Colonic mucosa (tissue), 4 donors: ENCODE measurements at regions not wholly inside any gene's neighbourhood (a gene's known extent, or its start where the extent isn't known, plus 50 kb on each side); places are given as distances from the start of the nearest gene placed in this dataset.

Experiments used
- DNase-seq: peaks from one replicate; pipeline ENCODE4 v3.0.0-alpha.2; 2020
- H3K27ac ChIP-seq: fragments of 200-600 bp; one replicate; pipeline ENCODE4 v1.8.0; 2021
- H3K27me3 ChIP-seq: fragments of 200-600 bp; one replicate; pipeline ENCODE4 v1.8.0; 2021
- H3K36me3 ChIP-seq: fragments of 200-600 bp; one replicate; pipeline ENCODE4 v1.8.0; 2021
- H3K4me1 ChIP-seq: fragments of 200-600 bp; one replicate; pipeline ENCODE4 v1.8.0; 2021; ENCODE audit warnings: mild to moderate bottlenecking
- H3K4me3 ChIP-seq: fragments of 200-600 bp; one replicate; pipeline ENCODE4 v1.8.0; 2021
- H3K9ac ChIP-seq, 2 donors: one replicate each; pipeline ENCODE4 v1.7.0; 2013; ENCODE audit warnings: control low read depth in 2 of 2, low read depth in 2 of 2, low read length in 2 of 2
- H3K9me3 ChIP-seq: fragments of 200-600 bp; one replicate; pipeline ENCODE4 v1.8.0; 2021
- intact Hi-C: fragments of 100-400 bp; cut with DNase I; formaldehyde crosslinking; loops from one replicate; pipeline ENCODE4 v1.14.1; 2022
- TF ChIP-seq, protein P1 (sequence below): fragments of 200-600 bp; IDR thresholded peaks from one replicate; pipeline ENCODE4 v1.8.0; 2022; ENCODE audit warnings: antibody characterized with exemption, mild to moderate bottlenecking
- donor health status: healthy.
- donor health status: DM: no; HTN: no; CAD: no.
- donor health status: DM: no; HTN: no; CAD: no.

DNA sequence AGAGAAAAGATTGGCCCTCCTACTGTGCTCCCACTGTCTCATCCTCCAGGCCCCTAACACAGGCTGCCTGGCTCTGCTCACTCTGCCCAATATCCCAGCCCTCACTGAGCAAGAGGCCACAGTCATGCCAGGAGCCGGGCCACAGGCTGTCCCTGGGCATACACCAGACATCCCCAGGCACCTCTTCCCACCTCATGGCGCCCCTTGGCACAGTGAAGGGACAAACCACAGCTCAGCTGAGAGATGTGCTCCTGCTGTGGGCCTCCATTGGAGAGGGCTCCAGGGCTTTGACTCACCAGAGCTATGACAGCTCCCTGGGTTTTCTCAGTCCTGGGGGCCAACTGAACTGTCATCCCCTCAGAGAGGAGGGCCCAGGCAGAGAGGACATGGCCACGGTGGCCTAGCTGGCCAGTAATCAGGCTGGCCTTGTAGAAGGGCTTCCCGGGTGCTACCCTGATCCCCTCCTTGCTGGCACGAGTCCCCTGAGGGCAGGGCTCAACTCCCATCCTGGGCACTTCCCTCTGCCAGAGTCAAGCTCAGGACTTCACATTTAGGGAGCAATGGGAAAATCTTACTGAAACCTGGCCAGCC lies 220.9 kb downstream of the TUBA3C start:
- no peaks in the 10 kb centered on the region for H3K27me3 ChIP-seq
- TF ChIP-seq, protein P1, sequence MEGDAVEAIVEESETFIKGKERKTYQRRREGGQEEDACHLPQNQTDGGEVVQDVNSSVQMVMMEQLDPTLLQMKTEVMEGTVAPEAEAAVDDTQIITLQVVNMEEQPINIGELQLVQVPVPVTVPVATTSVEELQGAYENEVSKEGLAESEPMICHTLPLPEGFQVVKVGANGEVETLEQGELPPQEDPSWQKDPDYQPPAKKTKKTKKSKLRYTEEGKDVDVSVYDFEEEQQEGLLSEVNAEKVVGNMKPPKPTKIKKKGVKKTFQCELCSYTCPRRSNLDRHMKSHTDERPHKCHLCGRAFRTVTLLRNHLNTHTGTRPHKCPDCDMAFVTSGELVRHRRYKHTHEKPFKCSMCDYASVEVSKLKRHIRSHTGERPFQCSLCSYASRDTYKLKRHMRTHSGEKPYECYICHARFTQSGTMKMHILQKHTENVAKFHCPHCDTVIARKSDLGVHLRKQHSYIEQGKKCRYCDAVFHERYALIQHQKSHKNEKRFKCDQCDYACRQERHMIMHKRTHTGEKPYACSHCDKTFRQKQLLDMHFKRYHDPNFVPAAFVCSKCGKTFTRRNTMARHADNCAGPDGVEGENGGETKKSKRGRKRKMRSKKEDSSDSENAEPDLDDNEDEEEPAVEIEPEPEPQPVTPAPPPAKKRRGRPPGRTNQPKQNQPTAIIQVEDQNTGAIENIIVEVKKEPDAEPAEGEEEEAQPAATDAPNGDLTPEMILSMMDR: no peak
- H3K9me3 ChIP-seq: no peaks in the 10 kb centered on the region
- no peaks in the 10 kb centered on the region for H3K36me3 ChIP-seq
- no peak overlapping the region for H3K27ac ChIP-seq
- no peaks in the 10 kb centered on the region for H3K4me1 ChIP-seq
- intact Hi-C loops: no loop called here
- H3K4me3 ChIP-seq: no peak overlapping the region
- H3K9ac ChIP-seq: no peak overlapping the region
- DNase-seq: no peak

DNA sequence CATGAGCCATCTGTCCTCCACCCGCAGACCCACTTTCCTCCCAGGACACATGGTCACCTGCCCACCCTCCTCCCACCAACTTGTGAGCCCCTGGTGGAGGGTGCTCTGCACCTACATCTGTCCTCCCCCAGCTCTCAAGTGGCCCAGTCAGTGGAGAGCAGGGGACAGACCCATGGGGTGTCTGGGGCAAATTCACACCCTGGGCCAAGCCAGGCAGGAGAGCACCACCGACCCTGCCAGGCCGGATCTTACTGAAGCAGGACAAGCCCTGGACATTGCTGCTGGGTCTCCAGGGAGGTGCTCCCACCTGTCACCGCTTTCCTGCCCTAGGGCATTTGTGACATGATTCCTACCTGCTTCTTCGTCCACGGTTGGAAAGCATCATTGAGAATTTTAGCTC lies 221.6 kb downstream of the TUBA3C start:
- H3K4me3 ChIP-seq: no peak overlapping the region
- TF ChIP-seq, protein P1: no peak
- no peaks in the 10 kb centered on the region for H3K4me1 ChIP-seq
- H3K27me3 ChIP-seq: no peaks in the 10 kb centered on the region
- intact Hi-C loops: no loop called here
- no peak overlapping the region for H3K9ac ChIP-seq
- no peaks in the 10 kb centered on the region for H3K9me3 ChIP-seq
- no peaks in the 10 kb centered on the region for H3K36me3 ChIP-seq
- H3K27ac ChIP-seq: no peak overlapping the region
- no peak for DNase-seq

DNA sequence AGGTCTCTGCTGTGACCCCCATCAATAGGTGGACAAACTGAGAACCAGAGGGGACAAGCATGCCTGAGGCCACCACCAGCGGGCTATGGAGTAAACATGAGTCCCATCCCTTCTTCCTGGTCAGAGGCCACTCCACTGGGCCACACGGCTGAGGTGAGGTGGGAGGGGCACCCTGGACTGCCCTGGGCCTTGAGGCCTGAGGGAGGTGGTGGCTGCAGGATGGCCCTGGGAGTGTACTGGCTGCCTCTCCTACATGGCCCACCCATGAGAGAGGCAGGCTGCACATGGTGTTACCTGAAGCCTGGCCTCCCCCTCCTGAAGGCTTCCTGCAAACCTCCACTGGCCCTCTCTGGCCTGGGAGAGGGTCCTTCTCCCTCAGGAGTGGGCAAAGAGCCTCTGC lies 222.4 kb downstream of the TUBA3C start:
- H3K9ac ChIP-seq: no peak overlapping the region
- no peaks in the 10 kb centered on the region for H3K36me3 ChIP-seq
- no peak for DNase-seq
- no peaks in the 10 kb centered on the region for H3K4me1 ChIP-seq
- TF ChIP-seq, protein P1: no peak
- no peak overlapping the region for H3K27ac ChIP-seq
- H3K27me3 ChIP-seq: no peaks in the 10 kb centered on the region
- H3K9me3 ChIP-seq: no peaks in the 10 kb centered on the region
- no peak overlapping the region for H3K4me3 ChIP-seq
- intact Hi-C loops: no loop called here

DNA sequence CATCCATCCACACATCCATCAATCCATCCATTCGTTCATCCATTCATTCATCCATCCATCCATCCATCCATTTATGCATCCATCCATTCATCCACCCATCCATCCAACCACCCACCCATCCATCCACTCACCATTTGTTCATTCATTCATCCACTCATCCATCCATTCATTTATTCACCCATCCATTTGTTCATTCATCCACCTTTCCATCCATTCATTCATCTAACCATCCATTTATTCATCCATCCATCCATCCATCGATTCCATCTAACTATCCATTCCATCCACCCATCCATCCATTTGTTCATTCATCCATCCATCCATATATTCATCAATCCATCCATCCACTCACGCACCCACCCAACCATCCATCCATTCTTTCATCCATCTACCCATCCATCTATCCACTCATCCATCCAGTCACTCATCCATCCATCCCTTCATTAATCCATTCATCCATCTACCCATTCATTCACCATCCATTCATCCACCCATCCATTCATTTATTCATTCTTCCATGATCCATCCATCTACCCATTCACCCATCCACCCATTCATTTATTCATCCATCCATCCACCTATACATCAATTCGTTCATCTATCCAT lies 225.0 kb downstream of the TUBA3C start:
- Histone ChIP-seq H3K9me3 (no peaks in the 10 kb centered on the region), H3K4me1 (no peaks in the 10 kb centered on the region), H3K36me3 (no peaks in the 10 kb centered on the region), H3K4me3 (no peak overlapping the region), H3K9ac (no peak overlapping the region), H3K27me3 (no peaks in the 10 kb centered on the region), H3K27ac (no peak overlapping the region)
- TF ChIP-seq, protein P1: no peak
- DNase-seq: no peak
- intact Hi-C loops: no loop called here

DNA sequence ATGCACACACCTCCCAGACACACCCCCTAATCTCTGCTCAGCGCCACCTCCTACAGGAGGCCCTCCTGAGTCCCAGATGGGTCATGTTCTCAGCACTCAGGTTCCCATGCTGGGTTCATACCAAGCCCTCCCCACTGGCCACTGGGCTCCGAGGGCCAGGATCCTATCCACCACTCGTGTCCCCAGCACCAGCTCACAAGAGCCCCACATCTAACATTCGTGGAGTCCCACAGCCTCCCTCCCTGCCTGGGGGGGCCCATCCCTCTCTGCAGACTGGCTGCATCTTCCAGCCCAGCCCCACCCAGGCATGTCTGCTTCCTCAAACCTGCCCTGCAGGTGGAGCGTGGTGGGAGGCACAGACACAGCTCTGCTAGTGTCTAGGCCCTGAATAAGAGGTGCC lies 227.4 kb downstream of the TUBA3C start:
- DNase-seq: no peak
- Histone ChIP-seq H3K4me1 (no peaks in the 10 kb centered on the region), H3K27me3 (no peaks in the 10 kb centered on the region), H3K27ac (no peak overlapping the region), H3K36me3 (no peaks in the 10 kb centered on the region), H3K4me3 (no peak overlapping the region), H3K9me3 (no peaks in the 10 kb centered on the region), H3K9ac (no peak overlapping the region)
- intact Hi-C loops: no loop called here
- TF ChIP-seq, protein P1: no peak
